Activated naive CD8-positive, alpha-beta T cell treated with anti-CD3 and anti-CD28 coated beads, Interleukin-2, amount 10 ng/mL, durations not matched to agents 7 days and 5 days (primary cell): ENCODE measurements at regions not wholly inside any gene's neighbourhood (a gene's known extent, or its start where the extent isn't known, plus 50 kb on each side); places are given as distances from the start of the nearest gene placed in this dataset.
"Not testable (repeated sequence)": the region's sequence is repeated elsewhere in the genome, so short reads cannot be mapped to it uniquely, and the experiment has no call there.

Source experiments
- ATAC-seq: fragments of 150-1000 bp; cut with Tn5 transposase; one replicate; pipeline ENCODE4 v1.10.0; 2021; ENCODE audit warnings: low read depth, moderate library complexity
- POLR2A ChIA-PET: fragments of 350-600 bp; sonication (Branson Sonifier 250); formaldehyde crosslinking; loops from one replicate; lab custom pipeline; 2021; ENCODE audit warnings: antibody characterized with exemption; lab: Charles Lee
- DNase-seq: peaks from one replicate; pipeline ENCODE4 v3.0.0; 2021
- H3K27ac Mint-ChIP-seq: one replicate; pipeline ENCODE4 v1.8.0; 2022; ENCODE audit warnings: mild to moderate bottlenecking, mixed read lengths
- H3K27me3 Mint-ChIP-seq: one replicate; pipeline ENCODE4 v1.8.0; 2022; ENCODE audit warnings: mild to moderate bottlenecking, moderate library complexity, mixed read lengths
- H3K36me3 Mint-ChIP-seq: one replicate; pipeline ENCODE4 v1.8.0; 2021; ENCODE audit warnings: mild to moderate bottlenecking, mixed read lengths
- H3K4me1 Mint-ChIP-seq: one replicate; pipeline ENCODE4 v1.8.0; 2021; ENCODE audit warnings: mixed read lengths
- H3K4me3 Mint-ChIP-seq: one replicate; pipeline ENCODE4 v1.8.0; 2022; ENCODE audit warnings: mild to moderate bottlenecking, moderate library complexity, mixed read lengths
- H3K9me3 Mint-ChIP-seq: one replicate; pipeline ENCODE4 v1.8.0; 2021; ENCODE audit warnings: mixed read lengths

- Mint-ChIP-seq H3K9me3 (no peaks in the 10 kb centered on the region), H3K36me3 (no peaks in the 10 kb centered on the region), H3K4me3 (no peak overlapping the region), H3K27me3 (no peaks in the 10 kb centered on the region), H3K27ac (no peak overlapping the region), H3K4me1 (no peaks in the 10 kb centered on the region)
- POLR2A ChIA-PET, result no interaction called here
- no peak for ATAC-seq
- no peak for DNase-seq
Observed at GRCh38 chr18:56451188-56451587, 187.2 kb downstream of the TXNL1 start.

GRCh38 chr18:56448751-56449150 lies 189.6 kb downstream of the TXNL1 start:
- no peaks in the 10 kb centered on the region for H3K9me3 Mint-ChIP-seq
- no peaks in the 10 kb centered on the region for H3K27me3 Mint-ChIP-seq
- ATAC-seq, result no peak
- H3K27ac Mint-ChIP-seq, result no peak overlapping the region
- no peaks in the 10 kb centered on the region for H3K36me3 Mint-ChIP-seq
- DNase-seq, result no peak
- H3K4me1 Mint-ChIP-seq, result no peaks in the 10 kb centered on the region
- H3K4me3 Mint-ChIP-seq, result no peak overlapping the region
- POLR2A ChIA-PET, result no interaction called here

GRCh38 chr18:56445422-56445821 lies 193.0 kb downstream of the TXNL1 start:
- Mint-ChIP-seq H3K36me3 (no peaks in the 10 kb centered on the region), H3K4me3 (no peak overlapping the region), H3K4me1 (no peaks in the 10 kb centered on the region), H3K27ac (no peak overlapping the region), H3K27me3 (no peaks in the 10 kb centered on the region), H3K9me3 (no peaks in the 10 kb centered on the region)
- POLR2A ChIA-PET, result no interaction called here
- ATAC-seq (no peak), DNase-seq (no peak)

GRCh38 chr18:56444201-56444600 lies 194.2 kb downstream of the TXNL1 start:
- Mint-ChIP-seq H3K9me3 (no peaks in the 10 kb centered on the region), H3K27me3 (no peaks in the 10 kb centered on the region), H3K36me3 (no peaks in the 10 kb centered on the region), H3K4me1 (no peaks in the 10 kb centered on the region), H3K27ac (no peak overlapping the region), H3K4me3 (no peak overlapping the region)
- ATAC-seq, result no peak
- POLR2A ChIA-PET, result no interaction called here
- no peak for DNase-seq

GRCh38 chr18:56443166-56443907 lies 195.1 kb downstream of the TXNL1 start:
- ATAC-seq (no peak), DNase-seq (no peak)
- Mint-ChIP-seq H3K27ac (no peak overlapping the region), H3K9me3 (no peaks in the 10 kb centered on the region), H3K27me3 (peaks cover 2% of the 10 kb centered on the region), H3K4me3 (no peak overlapping the region), H3K4me1 (no peaks in the 10 kb centered on the region), H3K36me3 (no peaks in the 10 kb centered on the region)
- POLR2A ChIA-PET, result no interaction called here

GRCh38 chr18:56438480-56438879 lies 199.9 kb downstream of the TXNL1 start:
- H3K4me3 Mint-ChIP-seq, H3K36me3 Mint-ChIP-seq, H3K27me3 Mint-ChIP-seq, DNase-seq, H3K27ac Mint-ChIP-seq, H3K4me1 Mint-ChIP-seq, H3K9me3 Mint-ChIP-seq, ATAC-seq, POLR2A ChIA-PET: not testable (repeated sequence)

GRCh38 chr18:56436651-56437050 lies 201.7 kb downstream of the TXNL1 start:
- Mint-ChIP-seq H3K27ac (no peak overlapping the region), H3K4me1 (no peaks in the 10 kb centered on the region), H3K9me3 (no peaks in the 10 kb centered on the region), H3K27me3 (peaks cover 2% of the 10 kb centered on the region), H3K36me3 (no peaks in the 10 kb centered on the region), H3K4me3 (no peak overlapping the region)
- POLR2A ChIA-PET, result no interaction called here
- ATAC-seq (no peak), DNase-seq (no peak)

- H3K9me3 Mint-ChIP-seq, result no peaks in the 10 kb centered on the region
- H3K27me3 Mint-ChIP-seq, result peaks cover 2% of the 10 kb centered on the region
- no peaks in the 10 kb centered on the region for H3K4me1 Mint-ChIP-seq
- POLR2A ChIA-PET, result no interaction called here
- no peak for ATAC-seq
- no peaks in the 10 kb centered on the region for H3K36me3 Mint-ChIP-seq
- no peak overlapping the region for H3K27ac Mint-ChIP-seq
- H3K4me3 Mint-ChIP-seq, result no peak overlapping the region
- no peak for DNase-seq
Observed at GRCh38 chr18:56433919-56434318, 204.5 kb downstream of the TXNL1 start.

- H3K27ac Mint-ChIP-seq, result no peak overlapping the region
- no peaks in the 10 kb centered on the region for H3K4me1 Mint-ChIP-seq
- peaks cover 2% of the 10 kb centered on the region for H3K9me3 Mint-ChIP-seq
- no peaks in the 10 kb centered on the region for H3K27me3 Mint-ChIP-seq
- H3K36me3 Mint-ChIP-seq, result no peaks in the 10 kb centered on the region
- ATAC-seq (no peak), DNase-seq (no peak)
- no peak overlapping the region for H3K4me3 Mint-ChIP-seq
- POLR2A ChIA-PET, result no interaction called here
Observed at GRCh38 chr18:56431551-56431950, 206.8 kb downstream of the TXNL1 start.

- ATAC-seq, result no peak
- no peak overlapping the region for H3K27ac Mint-ChIP-seq
- POLR2A ChIA-PET, result no interaction called here
- no peaks in the 10 kb centered on the region for H3K4me1 Mint-ChIP-seq
- H3K9me3 Mint-ChIP-seq, result peaks cover 2% of the 10 kb centered on the region
- H3K27me3 Mint-ChIP-seq, result no peaks in the 10 kb centered on the region
- no peaks in the 10 kb centered on the region for H3K36me3 Mint-ChIP-seq
- no peak overlapping the region for H3K4me3 Mint-ChIP-seq
- no peak for DNase-seq
Observed at GRCh38 chr18:56423626-56424025, 214.8 kb downstream of the TXNL1 start.

GRCh38 chr18:56421647-56422046 lies 216.7 kb downstream of the TXNL1 start:
- DNase-seq (no peak), ATAC-seq (no peak)
- Mint-ChIP-seq H3K27ac (no peak overlapping the region), H3K9me3 (no peaks in the 10 kb centered on the region), H3K27me3 (no peaks in the 10 kb centered on the region), H3K4me1 (no peaks in the 10 kb centered on the region), H3K36me3 (no peaks in the 10 kb centered on the region), H3K4me3 (no peak overlapping the region)
- POLR2A ChIA-PET, result no interaction called here

- H3K4me3 Mint-ChIP-seq, H3K27me3 Mint-ChIP-seq, H3K4me1 Mint-ChIP-seq, ATAC-seq, DNase-seq, H3K9me3 Mint-ChIP-seq, H3K36me3 Mint-ChIP-seq, H3K27ac Mint-ChIP-seq, POLR2A ChIA-PET: not testable (repeated sequence)
Observed at GRCh38 chr18:56420868-56421267, 217.5 kb downstream of the TXNL1 start.

GRCh38 chr18:56414357-56414756 lies 224.0 kb downstream of the TXNL1 start:
- ATAC-seq (no peak), DNase-seq (no peak)
- Mint-ChIP-seq H3K27me3 (no peaks in the 10 kb centered on the region), H3K36me3 (no peaks in the 10 kb centered on the region), H3K4me3 (no peak overlapping the region), H3K9me3 (peaks cover 4% of the 10 kb centered on the region), H3K4me1 (no peaks in the 10 kb centered on the region), H3K27ac (no peak overlapping the region)
- POLR2A ChIA-PET, result no interaction called here

GRCh38 chr18:56413862-56414261 lies 224.5 kb downstream of the TXNL1 start:
- DNase-seq, result no peak
- H3K4me1 Mint-ChIP-seq, result no peaks in the 10 kb centered on the region
- H3K27me3 Mint-ChIP-seq, result no peaks in the 10 kb centered on the region
- no peak overlapping the region for H3K27ac Mint-ChIP-seq
- H3K36me3 Mint-ChIP-seq, result no peaks in the 10 kb centered on the region
- ATAC-seq, result no peak
- no peak overlapping the region for H3K4me3 Mint-ChIP-seq
- peaks cover 4% of the 10 kb centered on the region for H3K9me3 Mint-ChIP-seq
- POLR2A ChIA-PET, result no interaction called here
